CD4-positive, alpha-beta T cell treated with Interleukin-1 beta for 1 hour (primary cell): ENCODE measurements at regions not wholly inside any gene's neighbourhood (a gene's known extent, or its start where the extent isn't known, plus 50 kb on each side); places are given as distances from the start of the nearest gene placed in this dataset.

ENCODE experiments used
- DNase-seq, 2 donors: peaks; one replicate each; pipeline ENCODE4 v3.0.0-alpha.2; 2020 to 2022

DNA sequence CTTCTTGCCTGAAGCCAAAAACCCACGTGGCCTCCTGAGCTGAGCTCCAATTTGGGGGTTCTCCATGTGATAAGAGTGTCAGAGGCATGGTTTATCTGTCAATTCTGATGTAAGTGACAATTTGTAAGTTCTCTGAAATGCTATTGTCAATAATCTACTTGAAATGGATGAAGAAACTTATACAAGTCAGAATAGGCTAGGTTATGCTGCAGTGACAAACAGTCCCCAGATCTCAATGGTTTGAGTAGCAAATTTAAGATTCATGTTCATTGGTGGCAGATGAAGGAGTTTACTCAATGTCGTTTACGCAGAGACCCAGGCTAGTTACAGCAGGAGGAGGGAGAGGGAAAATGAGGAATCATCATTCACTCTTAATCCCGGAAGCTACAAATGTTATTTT, 352.4 kb downstream of the KIF16B start:
- DNase-seq = no peak

DNA sequence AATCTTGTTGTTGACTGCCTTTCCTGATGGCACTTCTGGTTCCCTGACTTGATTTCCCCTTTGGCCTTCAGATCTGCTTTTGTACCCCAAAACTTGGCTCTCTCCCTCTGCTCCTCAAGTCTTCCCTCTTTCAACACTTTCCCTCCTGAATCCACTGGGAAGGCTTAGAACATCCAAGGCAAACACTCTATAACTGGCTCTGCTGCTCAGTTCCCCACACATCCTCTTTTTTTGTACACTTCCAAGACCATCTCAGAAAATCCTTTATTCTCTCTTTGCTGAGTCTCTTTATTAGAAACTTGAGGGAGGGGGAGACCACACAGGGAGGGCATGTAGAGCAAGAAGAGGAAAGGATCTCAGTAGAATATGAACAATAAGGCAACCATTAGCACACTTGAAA, 354.1 kb downstream of the KIF16B start:
- no peak for DNase-seq

DNA sequence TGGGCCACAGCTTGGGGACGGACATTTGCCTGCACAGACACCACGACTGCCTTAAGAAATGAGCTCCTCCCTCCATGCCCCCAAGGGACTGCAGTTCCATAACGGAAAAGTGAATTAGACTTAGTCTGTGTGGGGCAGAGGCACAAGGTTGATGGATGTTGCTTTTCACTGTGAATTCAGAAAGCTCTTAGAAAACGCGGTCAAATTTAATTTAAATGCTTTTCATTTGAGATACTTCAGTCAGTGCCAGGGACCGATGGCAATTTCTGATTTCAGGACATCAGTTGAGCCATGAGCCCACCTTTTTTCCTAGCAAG, 356.4 kb downstream of the KIF16B start:
- DNase-seq = no peak

DNA sequence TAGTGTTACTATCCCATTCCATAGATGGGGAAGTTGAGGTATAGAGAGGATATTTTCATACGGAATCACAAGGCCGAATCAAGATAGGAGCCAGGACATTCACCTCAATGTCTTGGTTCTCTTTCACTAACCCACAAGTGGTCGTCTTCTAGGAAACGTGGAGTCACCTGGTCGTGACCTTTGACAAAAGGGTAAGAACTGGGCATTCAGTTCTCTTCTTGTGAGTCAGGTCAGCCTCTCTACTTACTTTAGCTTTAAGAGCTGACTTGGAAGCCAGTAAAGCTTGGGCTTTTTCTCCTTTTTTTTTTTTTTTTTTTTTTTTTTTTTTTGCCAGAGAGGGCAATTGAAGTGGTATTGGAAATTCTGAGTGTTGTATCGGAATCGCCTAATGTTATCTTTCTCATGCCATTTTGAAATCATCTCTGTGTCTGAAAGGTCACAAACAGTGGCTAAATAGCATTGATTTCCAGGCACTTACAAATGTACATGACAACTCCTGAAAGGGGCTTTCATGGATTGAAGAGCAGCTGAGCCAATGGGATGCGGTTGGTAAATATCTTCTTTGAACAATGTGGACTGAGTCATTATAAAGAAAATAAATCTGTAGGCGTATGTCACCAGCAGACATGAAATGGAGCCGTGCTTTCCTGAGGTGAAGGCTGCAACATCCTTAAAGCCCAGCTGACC, 356.9 kb downstream of the KIF16B start:
- DNase-seq = no peak

DNA sequence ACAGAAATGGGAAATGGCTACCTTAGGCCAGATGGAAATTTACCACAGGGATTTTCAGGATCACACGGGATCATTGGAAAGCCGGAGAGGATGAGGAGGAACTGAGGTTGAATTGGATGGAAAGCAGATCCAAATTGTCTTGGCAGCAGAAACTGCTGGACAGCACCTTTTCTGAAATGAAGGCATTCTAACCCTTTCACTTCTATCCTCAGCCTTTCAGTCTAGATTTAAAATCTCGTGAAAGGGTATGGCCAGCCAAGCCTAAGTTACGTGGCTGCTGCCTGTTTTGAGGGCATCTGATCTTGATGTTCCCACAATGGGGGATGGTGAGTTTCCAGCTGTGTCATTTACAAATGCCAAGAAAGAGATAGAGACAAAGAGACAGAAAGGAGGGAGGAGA, 358.2 kb downstream of the KIF16B start:
- no peak for DNase-seq

DNA sequence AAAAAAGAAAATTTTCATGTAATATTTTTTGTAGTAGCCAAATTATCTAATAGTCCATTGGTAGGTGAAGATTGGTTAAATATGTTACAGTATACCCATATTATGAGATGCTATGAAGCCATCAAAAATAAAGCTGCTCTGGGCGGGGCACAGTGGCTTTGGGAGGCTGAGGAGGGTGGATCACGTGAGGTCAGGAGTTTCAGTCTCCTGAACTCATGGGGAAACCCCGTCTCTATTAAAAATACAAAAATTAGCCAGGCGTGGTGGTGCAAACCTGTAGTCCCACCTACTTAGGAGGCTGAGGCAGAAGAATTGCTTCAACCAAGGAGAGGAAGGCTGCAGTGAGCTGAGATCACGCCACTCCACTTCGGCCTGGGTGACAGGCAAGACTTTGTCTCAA, 360.5 kb downstream of the KIF16B start:
- no peak for DNase-seq

DNA sequence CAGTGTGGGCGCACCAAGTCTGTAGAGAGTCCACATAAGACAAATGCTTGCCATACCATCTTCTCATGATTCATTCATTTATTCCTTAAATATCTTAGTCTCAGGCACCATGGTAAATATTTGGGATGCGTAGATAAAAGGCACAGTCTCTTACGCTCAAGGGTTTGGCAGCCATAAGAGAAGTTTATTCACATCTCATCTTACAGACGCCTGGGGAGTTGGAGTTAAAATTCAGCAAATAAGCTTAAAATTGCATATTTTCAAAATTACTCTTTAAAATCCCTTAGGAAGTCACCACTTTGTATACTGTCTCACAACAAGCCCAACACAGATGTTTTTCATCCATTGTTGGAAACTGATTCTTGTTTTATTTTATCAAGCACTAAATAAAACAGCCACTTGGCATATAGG, 363.3 kb downstream of the KIF16B start:
- no peak for DNase-seq

DNA sequence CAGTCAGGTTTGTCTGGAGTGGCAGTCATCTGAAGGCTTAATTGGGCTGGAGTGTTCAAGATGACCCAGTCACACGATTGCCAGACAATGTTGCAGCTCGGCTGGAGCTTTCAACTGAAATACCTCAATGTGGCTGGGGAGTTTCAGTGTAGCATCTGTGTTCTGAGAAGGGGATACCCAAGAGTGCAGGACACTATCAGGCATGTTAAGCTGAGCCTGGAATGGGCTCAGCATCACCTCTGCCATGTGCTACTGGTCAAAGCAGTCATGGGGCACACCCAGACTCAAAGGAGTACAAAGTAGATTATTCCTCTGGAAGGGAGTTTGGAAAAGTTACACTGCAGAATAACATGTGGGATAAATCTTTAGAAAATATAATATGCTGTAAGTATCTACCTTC, 363.9 kb downstream of the KIF16B start:
- DNase-seq = no peak

DNA sequence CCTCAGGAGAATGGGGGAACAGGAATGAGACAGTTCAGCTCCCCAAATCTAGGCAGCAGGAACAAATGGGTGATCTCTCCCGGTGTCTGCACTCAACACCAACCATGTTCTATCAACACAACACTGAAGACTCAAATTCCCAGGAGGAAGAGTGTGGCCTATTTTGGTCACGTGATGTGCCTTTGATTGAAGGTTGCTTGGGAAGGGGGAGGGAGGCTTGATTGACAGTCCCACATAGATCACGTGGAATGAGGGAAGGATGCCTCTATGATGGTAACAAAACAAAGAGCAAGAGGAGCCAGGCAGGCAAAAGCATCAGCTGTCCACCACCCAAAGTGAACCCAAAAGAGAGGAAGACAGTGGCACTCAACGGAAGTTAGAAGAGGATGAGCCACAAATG, 364.8 kb downstream of the KIF16B start:
- no peak for DNase-seq

DNA sequence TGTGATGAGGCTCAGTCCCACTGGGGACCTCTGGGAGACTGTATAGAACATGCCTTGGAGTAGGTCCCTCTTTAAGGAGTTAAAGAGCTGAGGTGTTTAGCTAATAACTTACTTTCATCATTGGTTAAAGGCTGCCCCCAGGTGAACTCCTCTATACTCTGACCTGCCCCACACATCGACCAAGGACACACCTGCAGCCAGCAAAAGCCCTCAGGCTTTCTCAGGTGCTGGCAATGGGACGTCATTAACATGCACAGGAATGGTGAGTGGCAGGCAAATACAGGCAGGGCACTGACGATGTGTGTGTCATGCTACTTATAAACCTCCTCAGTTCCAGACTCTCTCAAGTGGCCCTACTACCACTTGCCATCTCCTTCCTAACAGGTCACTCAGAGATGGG, 366.4 kb downstream of the KIF16B start:
- no peak for DNase-seq

DNA sequence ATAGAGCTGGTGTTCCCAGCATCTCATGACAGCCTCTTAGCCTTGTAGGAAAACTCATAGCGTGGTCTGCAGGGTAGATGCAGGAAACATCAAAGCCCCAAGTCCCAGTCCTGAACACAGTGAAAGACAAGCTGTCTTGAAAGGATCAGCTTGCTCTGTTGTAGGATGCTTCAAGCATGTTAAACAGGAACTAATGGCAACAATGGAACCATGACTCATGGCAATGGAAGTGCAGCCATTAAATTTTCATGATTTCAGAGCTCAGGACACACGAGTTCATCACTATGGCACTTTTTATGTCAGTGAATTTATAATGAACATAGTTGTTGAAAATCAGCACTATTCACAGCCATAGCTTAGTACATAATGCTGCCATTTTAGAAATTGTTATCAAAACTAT, 367.7 kb downstream of the KIF16B start:
- no peak for DNase-seq

DNA sequence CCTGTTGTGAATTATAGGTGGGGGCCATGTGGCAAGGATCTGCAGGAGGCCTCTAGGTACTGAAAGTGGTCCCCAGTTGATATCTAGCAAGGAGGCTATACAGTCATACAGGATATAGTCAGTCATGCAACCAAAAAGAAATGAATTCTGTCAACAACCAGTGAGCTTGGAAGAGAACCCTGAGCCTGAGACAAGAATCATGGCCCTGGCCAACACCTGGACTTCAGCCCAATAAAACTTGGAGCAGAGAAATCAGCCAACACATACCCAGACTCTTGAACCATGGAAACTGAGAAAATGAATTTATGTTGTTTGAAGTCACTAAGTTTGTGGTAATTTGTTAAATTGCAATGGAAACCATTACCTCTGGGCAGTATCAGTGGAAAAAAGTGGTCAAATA, 370.2 kb downstream of the KIF16B start:
- no peak for DNase-seq

DNA sequence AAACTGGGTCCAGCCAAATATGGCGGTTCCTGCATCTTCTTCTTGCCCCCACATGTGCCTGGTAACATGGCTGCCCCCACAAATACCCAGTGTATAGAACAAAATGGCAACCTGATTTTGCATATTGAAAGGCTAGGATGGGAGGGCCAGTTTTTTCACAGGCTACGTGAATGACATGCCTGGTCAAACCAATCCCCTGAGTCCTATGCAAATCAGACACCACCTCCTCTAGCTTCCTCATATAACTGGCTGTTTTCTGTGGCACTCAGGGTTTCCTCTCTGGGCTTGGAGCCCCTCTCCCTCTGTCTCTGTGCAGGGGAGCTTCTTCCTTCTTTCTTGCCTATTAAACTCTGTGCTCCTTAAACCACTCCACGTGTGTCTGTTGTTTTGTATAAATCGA, 372.1 kb downstream of the KIF16B start:
- no peak for DNase-seq

DNA sequence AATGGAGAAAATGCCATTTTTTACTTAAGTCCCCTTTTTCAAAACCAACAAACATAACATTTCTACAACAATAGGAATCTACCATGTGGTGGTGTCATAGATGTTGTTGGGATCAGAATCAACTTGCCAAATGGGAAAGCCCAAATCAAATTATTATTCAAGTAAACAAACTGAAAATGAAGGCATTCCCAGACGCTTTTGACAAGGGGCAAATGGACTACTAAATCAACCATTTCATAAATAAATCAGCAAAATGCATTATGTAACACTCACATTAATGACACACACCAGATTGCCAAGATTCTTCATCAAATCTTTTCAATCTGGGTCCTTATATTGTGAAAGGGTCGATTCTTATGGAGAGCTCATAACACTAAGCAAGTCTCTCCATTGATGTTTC, 375.6 kb downstream of the KIF16B start:
- DNase-seq = no peak

DNA sequence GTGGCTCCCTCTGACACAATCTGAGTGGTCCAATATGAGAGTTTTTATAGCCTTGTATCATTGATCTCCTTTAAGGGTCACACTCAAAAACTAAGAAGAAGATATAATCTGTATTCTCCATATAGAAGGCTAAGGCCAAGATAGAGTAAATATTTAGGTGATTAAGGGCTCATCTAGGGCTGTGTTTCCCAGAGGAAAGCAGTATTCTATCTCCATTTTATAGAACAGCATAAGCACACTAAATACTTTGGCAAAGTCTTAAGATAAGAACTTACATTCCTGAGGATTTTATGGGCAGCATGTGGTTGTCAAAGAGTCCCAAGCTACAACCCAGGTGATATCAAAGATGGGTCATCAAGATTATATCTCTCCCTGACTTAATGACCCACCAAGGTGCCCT, 377.6 kb downstream of the KIF16B start:
- DNase-seq = no peak

DNA sequence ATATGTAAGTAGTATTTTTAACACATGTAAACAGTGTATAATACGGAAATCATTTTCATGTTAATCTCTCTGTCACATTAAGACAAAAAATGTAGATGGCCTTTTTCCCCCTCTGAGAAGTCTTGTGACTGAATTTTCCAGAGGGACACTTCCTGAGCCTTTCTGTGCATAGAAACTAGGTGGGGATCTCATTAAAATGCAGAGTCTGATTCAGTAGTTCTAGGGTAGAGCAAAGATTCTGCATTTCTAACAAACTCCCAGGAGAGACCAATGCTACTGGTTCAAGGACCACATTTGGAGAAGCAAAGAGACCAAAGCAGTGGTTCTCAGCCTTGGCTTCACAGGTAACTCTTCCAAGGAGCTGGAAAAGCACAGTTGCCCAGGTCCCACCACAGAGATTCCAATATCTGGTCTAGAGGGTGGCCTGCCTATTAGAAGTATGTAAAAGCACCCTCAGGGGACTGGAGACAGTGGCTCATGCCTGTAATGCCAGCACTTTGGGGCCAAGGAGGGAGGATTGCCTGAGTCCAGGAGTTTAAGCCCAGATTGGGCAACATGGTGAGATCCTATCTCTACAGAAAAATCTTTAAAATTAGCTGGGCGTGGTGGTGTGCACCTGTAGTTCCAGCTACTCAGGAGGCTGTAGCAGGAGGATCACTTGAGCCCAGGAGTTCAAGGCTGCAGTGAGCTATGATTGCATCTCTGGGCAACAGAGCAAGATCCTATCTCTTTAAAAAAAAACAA, 378.5 kb downstream of the KIF16B start:
- DNase-seq = no peak

DNA sequence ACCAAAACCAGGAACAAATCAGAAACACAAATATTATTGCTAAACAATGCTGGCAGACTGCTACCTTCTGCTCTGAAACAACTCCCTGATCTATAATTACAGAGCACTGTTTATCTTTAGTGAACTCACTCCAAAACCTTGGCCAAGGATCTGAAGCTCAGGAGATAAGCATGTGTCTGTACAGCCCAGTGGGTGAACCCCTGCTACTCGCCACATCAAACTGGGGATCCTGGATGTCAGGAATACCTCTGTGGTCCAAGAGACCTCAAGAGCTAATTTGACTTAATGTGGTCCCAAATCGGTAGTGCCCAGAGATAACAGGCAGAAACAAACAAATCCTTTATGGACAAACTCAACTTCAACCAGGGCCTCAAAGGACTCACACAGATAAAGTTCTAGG, 381.8 kb downstream of the KIF16B start:
- no peak for DNase-seq

DNA sequence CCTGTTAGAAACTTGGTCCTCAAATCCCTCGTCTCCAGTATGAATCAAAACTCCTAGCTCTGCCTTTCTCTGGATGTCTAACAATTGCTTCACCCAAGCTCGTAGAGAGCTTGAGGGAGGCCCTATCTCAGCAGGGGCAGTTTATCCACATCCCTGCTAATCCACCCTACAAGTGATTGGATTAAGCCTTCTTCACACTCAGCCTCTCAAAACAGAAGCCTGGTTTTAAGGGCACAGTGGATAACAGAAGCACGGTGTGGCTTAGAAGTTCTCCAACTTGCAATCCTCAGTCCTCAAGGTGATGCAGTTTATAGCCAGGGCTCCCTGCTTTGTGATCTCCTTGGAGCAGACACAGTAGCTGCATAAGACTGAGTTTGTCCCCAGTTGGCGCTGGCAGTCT, 383.9 kb downstream of the KIF16B start:
- no peak for DNase-seq

DNA sequence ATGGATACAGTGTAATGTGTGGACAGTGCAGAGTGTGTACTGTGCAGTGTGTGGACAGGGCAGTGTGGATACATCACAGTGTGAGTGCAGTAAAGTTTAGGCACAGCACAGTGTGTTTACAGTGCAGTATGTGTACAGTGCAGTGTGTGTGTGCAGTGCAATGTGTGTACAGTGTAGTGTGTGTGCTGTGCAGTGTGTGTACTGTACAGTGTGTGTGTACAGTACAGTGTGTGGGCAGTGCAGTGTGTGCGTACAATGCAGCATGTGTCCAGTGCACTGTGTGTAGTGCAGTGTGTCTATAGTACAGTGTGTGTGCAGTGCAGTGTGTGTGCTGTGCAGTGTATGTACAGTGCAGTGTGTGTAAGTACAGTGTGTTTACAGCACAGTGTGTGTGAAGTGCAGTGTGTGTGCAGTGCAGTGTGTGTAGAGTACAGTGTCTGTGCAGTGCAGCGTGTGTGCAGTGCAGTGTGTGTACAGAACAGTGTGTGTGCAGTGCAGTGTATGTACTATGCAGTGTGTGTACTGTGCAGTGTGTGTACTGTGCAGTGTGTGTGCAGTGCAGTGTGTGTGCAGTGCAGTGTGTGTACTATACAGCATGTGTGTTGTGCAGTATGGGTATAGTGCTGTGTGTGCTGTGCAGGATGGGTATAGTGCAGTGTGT, 385.2 kb downstream of the KIF16B start:
- DNase-seq = no peak

DNA sequence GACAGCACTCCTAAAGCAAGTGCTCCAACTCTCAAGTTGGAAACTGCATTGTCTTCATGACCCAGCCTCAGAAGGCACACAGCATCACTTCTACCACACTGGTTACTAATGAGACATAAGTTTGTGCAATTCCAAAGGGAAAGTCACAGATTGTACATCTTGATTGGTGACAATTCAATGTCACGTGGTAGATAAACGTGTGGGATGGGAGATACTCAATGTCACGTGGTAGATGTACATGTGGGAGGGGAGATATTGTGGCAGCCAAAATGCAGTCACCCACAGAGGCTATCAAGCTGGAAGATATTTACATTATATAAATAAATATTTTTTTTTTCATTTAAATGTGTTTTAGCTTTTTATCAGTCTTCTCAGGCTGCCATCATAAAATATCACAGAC, 393.3 kb downstream of the KIF16B start:
- DNase-seq = no peak

DNA sequence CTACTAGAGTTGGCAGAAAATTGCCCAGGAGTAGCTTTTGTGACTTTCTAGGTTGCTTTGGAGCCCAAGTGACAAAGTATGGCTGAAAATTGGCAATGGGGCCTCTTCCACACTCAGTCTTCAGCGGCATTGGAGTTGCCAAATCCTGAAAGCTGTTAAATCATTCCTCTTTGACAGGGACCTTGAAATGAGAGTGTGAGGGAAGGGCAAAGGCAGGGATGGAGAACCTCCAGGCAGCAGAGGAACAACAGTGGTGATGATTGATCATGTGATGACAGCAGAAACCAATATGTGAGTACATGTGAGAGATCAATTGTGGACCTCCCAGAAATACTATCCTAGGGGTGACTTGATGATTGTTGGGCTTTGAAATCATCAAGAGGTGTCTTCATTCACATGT, 393.9 kb downstream of the KIF16B start:
- DNase-seq = no peak

DNA sequence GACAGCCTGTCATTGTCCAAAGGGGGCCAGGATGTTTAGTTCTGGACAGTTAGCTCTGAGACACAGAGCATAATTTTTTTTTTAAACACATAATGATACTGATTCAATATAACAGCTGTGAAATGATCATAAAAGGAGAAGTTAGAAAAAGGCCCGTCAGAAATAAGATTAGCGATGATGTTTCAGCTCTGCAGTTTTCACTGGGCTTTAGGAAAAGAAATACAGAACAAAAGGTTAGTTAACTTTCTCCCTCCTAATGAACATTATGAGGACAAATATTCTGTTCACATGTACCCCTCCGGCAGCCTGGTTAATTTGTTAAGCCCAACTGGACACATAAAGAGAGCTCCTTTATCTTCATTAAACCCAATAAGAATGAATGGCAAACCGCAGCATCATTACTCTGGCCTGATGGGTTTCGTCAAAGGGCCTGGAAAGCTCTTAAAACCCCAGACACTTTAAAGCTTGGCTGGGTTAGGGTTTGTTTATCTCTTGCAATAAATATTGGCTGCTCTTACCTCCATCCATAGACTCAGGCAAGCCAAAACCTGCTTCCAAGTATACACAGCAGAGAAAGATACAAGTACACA, 394.6 kb downstream of the KIF16B start:
- DNase-seq = no peak

DNA sequence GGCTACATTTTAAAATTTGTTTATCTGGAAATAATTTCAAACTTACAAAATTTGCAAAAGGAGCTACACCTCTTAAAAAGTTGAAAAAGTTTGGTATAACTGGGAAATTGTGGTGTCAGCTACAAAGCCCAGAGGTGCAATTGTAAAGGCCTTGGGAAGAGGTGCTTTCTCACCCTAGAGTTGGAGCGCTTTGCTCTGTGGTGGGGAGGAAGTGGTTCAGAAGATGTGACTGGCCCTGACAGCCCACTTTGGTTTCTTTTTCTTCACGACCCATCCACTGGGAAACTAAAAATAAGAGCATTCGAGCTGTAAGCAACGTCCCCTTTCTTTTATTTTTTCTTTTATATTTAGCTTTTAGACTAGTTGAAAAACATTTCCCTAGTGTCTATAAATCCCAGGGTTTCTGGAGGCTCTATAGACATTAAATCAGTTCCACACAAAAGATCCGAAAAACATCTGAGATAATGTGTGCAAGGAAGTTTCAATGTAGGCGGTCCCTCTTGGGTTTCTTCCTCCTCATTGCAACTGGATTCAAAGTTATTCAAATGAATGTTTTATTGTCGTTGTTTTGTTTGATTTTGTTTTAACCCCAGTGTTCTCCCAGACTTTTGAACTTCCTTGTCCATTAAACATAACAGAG, 397.8 kb downstream of the KIF16B start:
- DNase-seq = no peak

DNA sequence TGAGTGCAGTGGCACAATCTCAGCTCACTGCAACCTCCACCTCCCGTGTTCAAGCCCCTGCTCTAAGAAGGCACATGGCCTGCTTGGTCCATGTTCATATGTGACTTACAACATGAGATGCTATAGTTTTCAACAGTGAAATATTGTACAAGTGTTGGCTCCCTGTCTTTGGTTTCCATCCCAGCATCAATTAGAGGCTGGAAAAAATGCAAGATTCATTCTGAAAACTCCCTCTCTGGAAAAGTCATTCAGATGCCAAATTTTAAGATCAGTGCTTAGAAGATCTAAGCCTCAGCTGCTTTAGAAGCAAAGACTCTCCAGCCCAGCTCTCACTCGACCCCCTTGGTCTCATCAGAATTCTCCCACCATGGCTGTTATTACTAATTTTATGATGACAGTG, 398.9 kb downstream of the KIF16B start:
- DNase-seq = no peak
